Adrenal gland (tissue), 5 donors: ENCODE measurements at regions not wholly inside any gene's neighbourhood (a gene's known extent, or its start where the extent isn't known, plus 50 kb on each side); places are given as distances from the start of the nearest gene placed in this dataset.

Source experiments
- POLR2A ChIP-seq, 2 donors: fragments of 450-650 bp; IDR thresholded peaks; one replicate each; pipeline ENCODE4 v1.6.1; 2017; ENCODE audit warnings: antibody characterized with exemption in 2 of 2, mild to moderate bottlenecking in 2 of 2, moderate library complexity in 1 of 2
- TF ChIP-seq, protein P1 (sequence below), 6 experiments: fragments of 450-650 bp in 4 of 6; fragments of 200-600 bp in 2 of 6; sonication (generic) in 1 of 6; IDR thresholded peaks; 1 replicate in 5 of 6; 2 replicates in 1 of 6; pipeline versions ENCODE4 v1.5.1 to v1.8.0; 2016 to 2021; ENCODE audit warnings: antibody characterized with exemption in 6 of 6, mild to moderate bottlenecking in 2 of 6, moderate library complexity in 1 of 6
- donor health status: DM: no; HTN: no; CAD: no.

DNA sequence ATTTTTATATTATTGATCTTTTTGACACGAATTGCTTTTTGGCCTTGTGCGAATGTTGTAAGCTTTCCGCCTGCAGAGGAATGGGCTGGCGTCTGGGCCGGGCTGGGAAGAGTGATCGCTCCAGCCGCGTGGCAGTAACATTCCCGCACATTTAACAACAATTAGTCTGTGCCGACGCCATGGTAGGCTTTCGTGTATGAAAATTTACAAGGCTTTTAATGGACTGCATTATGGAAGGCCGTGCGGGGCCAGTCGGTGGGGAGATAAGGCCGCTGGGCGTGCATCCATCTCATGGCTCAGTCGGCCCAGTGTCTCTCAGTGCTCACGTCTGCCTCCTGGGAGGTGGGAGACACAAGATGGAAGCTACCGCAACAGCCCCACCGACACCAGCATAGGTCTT lies 142.2 kb downstream of the PHETA1 start:
- TF ChIP-seq, protein P1, sequence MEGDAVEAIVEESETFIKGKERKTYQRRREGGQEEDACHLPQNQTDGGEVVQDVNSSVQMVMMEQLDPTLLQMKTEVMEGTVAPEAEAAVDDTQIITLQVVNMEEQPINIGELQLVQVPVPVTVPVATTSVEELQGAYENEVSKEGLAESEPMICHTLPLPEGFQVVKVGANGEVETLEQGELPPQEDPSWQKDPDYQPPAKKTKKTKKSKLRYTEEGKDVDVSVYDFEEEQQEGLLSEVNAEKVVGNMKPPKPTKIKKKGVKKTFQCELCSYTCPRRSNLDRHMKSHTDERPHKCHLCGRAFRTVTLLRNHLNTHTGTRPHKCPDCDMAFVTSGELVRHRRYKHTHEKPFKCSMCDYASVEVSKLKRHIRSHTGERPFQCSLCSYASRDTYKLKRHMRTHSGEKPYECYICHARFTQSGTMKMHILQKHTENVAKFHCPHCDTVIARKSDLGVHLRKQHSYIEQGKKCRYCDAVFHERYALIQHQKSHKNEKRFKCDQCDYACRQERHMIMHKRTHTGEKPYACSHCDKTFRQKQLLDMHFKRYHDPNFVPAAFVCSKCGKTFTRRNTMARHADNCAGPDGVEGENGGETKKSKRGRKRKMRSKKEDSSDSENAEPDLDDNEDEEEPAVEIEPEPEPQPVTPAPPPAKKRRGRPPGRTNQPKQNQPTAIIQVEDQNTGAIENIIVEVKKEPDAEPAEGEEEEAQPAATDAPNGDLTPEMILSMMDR (IDR thresholded peaks at IDR 0.05) = no peak
- TF ChIP-seq POLR2A (IDR thresholded peaks at IDR 0.05) = no peak
